GM19023 (cell line): ENCODE measurements at regions not wholly inside any gene's neighbourhood (a gene's known extent, or its start where the extent isn't known, plus 50 kb on each side); places are given as distances from the start of the nearest gene placed in this dataset.

Source experiments
- ATAC-seq: cut with Tn5 transposase; IDR thresholded peaks from one replicate; pipeline ENCODE4 v1.9.1; 2021; ENCODE audit warnings: mild to moderate bottlenecking, moderate library complexity; ENCODE audit not compliant: unreplicated experiment

GRCh38 chr2:118296663-118297062 is 208.4 kb downstream of the INSIG2 start:
- no peak for ATAC-seq

GRCh38 chr2:118295592-118296390 is 207.5 kb downstream of the INSIG2 start:
- no peak for ATAC-seq

GRCh38 chr2:118294063-118294462 is 205.8 kb downstream of the INSIG2 start:
- no peak for ATAC-seq

GRCh38 chr2:118292991-118293390 is 204.7 kb downstream of the INSIG2 start:
- no peak for ATAC-seq

- ATAC-seq = no peak
These were observed 203.1 kb downstream of the INSIG2 start for GRCh38 chr2:118291251-118291880.

GRCh38 chr2:118290411-118291250 is 202.4 kb downstream of the INSIG2 start:
- ATAC-seq = no peak

GRCh38 chr2:118279005-118279404 is 190.7 kb downstream of the INSIG2 start:
- no peak for ATAC-seq

- ATAC-seq = no peak
These were observed 189.8 kb downstream of the INSIG2 start for GRCh38 chr2:118278046-118278445.

GRCh38 chr2:118274841-118275510 is 186.7 kb downstream of the INSIG2 start:
- no peak for ATAC-seq

- no peak for ATAC-seq
These were observed 184.1 kb downstream of the INSIG2 start for GRCh38 chr2:118272391-118272790.

GRCh38 chr2:118269408-118270051 is 181.3 kb downstream of the INSIG2 start:
- no peak for ATAC-seq

GRCh38 chr2:118268268-118268667 is 180.0 kb downstream of the INSIG2 start:
- ATAC-seq = no peak

GRCh38 chr2:118265873-118266455 is 177.7 kb downstream of the INSIG2 start:
- ATAC-seq = no peak

- no peak for ATAC-seq
These were observed 176.1 kb downstream of the INSIG2 start for GRCh38 chr2:118264232-118264990.

- ATAC-seq = no peak
These were observed 169.4 kb downstream of the INSIG2 start for GRCh38 chr2:118257696-118258095.

GRCh38 chr2:118255771-118256372 is 167.6 kb downstream of the INSIG2 start:
- ATAC-seq = no peak

GRCh38 chr2:118255301-118255700 is 167.0 kb downstream of the INSIG2 start:
- no peak for ATAC-seq

GRCh38 chr2:118254116-118254515 is 165.8 kb downstream of the INSIG2 start:
- ATAC-seq = no peak

GRCh38 chr2:118251427-118251826 is 163.2 kb downstream of the INSIG2 start:
- ATAC-seq = no peak
